Neural progenitor cell (in vitro differentiated cells): ENCODE measurements at regions not wholly inside any gene's neighbourhood (a gene's known extent, or its start where the extent isn't known, plus 50 kb on each side); places are given as distances from the start of the nearest gene placed in this dataset.

Experiments
- DNase-seq: peaks from one replicate; pipeline ENCODE4 v3.0.0-alpha.2; 2016; ENCODE audit warnings: low spot score
- H2AFZ ChIP-seq: fragments of 200-600 bp; sonication (generic); replicated peaks from 2 replicates; pipeline ENCODE4 v1.6.1; 2016; ENCODE audit warnings: antibody characterized with exemption
- H3F3A ChIP-seq: fragments of 200-600 bp; sonication (generic); 2 replicates; pipeline ENCODE4 v1.6.1; 2016; ENCODE audit warnings: antibody characterized with exemption, low read depth
- H3K27ac ChIP-seq: fragments of 200-600 bp; sonication (generic); 2 replicates; pipeline ENCODE4 v1.5.1; 2016; ENCODE audit warnings: mild to moderate bottlenecking
- H3K27me3 ChIP-seq: fragments of 200-600 bp; sonication (generic); 2 replicates; pipeline ENCODE4 v1.6.1; 2016; ENCODE audit warnings: mild to moderate bottlenecking, moderate library complexity
- H3K36me3 ChIP-seq: fragments of 200-600 bp; sonication (generic); 2 replicates; pipeline ENCODE4 v1.5.1; 2016
- H3K4me1 ChIP-seq: fragments of 200-600 bp; sonication (generic); 2 replicates; pipeline ENCODE4 v1.6.1; 2016; ENCODE audit warnings: mixed run types
- H3K4me2 ChIP-seq: fragments of 200-600 bp; sonication (generic); 2 replicates; pipeline ENCODE4 v1.6.1; 2016
- H3K4me3 ChIP-seq: fragments of 200-600 bp; sonication (generic); 2 replicates; pipeline ENCODE4 v1.5.1; 2016
- H3K79me2 ChIP-seq: fragments of 200-600 bp; sonication (generic); 2 replicates; pipeline ENCODE4 v1.6.1; 2016; ENCODE audit warnings: low read depth
- H3K9ac ChIP-seq: fragments of 200-600 bp; sonication (generic); 2 replicates; pipeline ENCODE4 v1.6.1; 2016
- H3K9me3 ChIP-seq: fragments of 200-600 bp; sonication (generic); 2 replicates; pipeline ENCODE4 v1.5.1; 2016; ENCODE audit warnings: low read depth
- H4K20me1 ChIP-seq: fragments of 200-600 bp; sonication (generic); 2 replicates; pipeline ENCODE4 v1.6.1; 2016; ENCODE audit warnings: low read depth
- H3K27ac Mint-ChIP-seq: 3 replicates; pipeline ENCODE4 v1.8.0; 2021; ENCODE audit warnings: mixed read lengths
- H3K27me3 Mint-ChIP-seq: 2 replicates; pipeline ENCODE4 v1.8.0; 2022; ENCODE audit warnings: low read depth, mild to moderate bottlenecking, inconsistent platforms, moderate library complexity, mixed read lengths; ENCODE audit not compliant: insufficient read depth
- H3K36me3 Mint-ChIP-seq: 3 replicates; pipeline ENCODE4 v1.8.0; 2021; ENCODE audit warnings: mixed read lengths
- H3K4me1 Mint-ChIP-seq: 3 replicates; pipeline ENCODE4 v1.8.0; 2021; ENCODE audit warnings: mixed read lengths
- H3K4me3 Mint-ChIP-seq: 3 replicates; pipeline ENCODE4 v1.8.0; 2021; ENCODE audit warnings: mild to moderate bottlenecking, moderate library complexity, mixed read lengths
- H3K9me3 Mint-ChIP-seq: 3 replicates; pipeline ENCODE4 v1.8.0; 2020; ENCODE audit warnings: mixed read lengths
- CTCF ChIP-seq: fragments of 200-600 bp; sonication (generic); IDR thresholded peaks from 2 replicates; pipeline ENCODE4 v1.5.1; 2017; ENCODE audit warnings: antibody characterized with exemption, mild to moderate bottlenecking
- EZH2 ChIP-seq: fragments of 200-600 bp; sonication (generic); IDR thresholded peaks from 2 replicates; pipeline ENCODE4 v1.6.1; 2017; ENCODE audit warnings: antibody characterized with exemption, mild to moderate bottlenecking, moderate library complexity
- EZH2phosphoT487 ChIP-seq: fragments of 200-600 bp; sonication (generic); IDR thresholded peaks from 2 replicates; pipeline ENCODE4 v1.6.1; 2017; ENCODE audit warnings: antibody characterized with exemption

GRCh38 chr7:152572101-152572500, 103.8 kb downstream of the XRCC2 start:
- DNase-seq, result no peak
- Mint-ChIP-seq H3K27me3 (peaks cover 3% of the 10 kb centered on the region), H3K4me3 (no peak overlapping the region), H3K27ac (no peak overlapping the region), H3K36me3 (no peaks in the 10 kb centered on the region), H3K9me3 (no peaks in the 10 kb centered on the region), H3K4me1 (peaks cover 10% of the 10 kb centered on the region)
- Histone ChIP-seq H3K27ac (no peak overlapping the region), H3K4me2 (no peak overlapping the region), H3K79me2 (no peaks in the 10 kb centered on the region), H2AFZ (no peak overlapping the region), H3K4me3 (no peak overlapping the region), H3K9ac (no peak overlapping the region), H3K9me3 (no peaks in the 10 kb centered on the region), H4K20me1 (no peaks in the 10 kb centered on the region), H3K27me3 (no peaks in the 10 kb centered on the region), H3K4me1 (no peaks in the 10 kb centered on the region), H3F3A (peaks cover 5% of the 10 kb centered on the region), H3K36me3 (no peaks in the 10 kb centered on the region)
- no peak for TF ChIP-seq EZH2phosphoT487
- no peak for TF ChIP-seq EZH2
- TF ChIP-seq CTCF, result no peak

GRCh38 chr7:152571068-152571467, 104.9 kb downstream of the XRCC2 start:
- no peak overlapping the region for H3K27ac Mint-ChIP-seq
- Histone ChIP-seq H3K4me1 (no peaks in the 10 kb centered on the region), H3F3A (peaks cover 9% of the 10 kb centered on the region), H3K27me3 (no peaks in the 10 kb centered on the region), H2AFZ (peak overlapping the region; percentile 82), H3K4me2 (no peak overlapping the region), H3K36me3 (no peaks in the 10 kb centered on the region), H3K4me3 (no peak overlapping the region), H3K9ac (no peak overlapping the region), H3K9me3 (no peaks in the 10 kb centered on the region), H3K79me2 (no peaks in the 10 kb centered on the region), H4K20me1 (no peaks in the 10 kb centered on the region), H3K27ac (no peak overlapping the region)
- H3K27me3 Mint-ChIP-seq, result peaks cover 6% of the 10 kb centered on the region
- no peaks in the 10 kb centered on the region for H3K9me3 Mint-ChIP-seq
- no peak for DNase-seq
- no peaks in the 10 kb centered on the region for H3K36me3 Mint-ChIP-seq
- H3K4me3 Mint-ChIP-seq, result no peak overlapping the region
- TF ChIP-seq EZH2 (no peak), EZH2phosphoT487 (no peak), CTCF (no peak)
- peaks cover 10% of the 10 kb centered on the region for H3K4me1 Mint-ChIP-seq

- Mint-ChIP-seq H3K4me1 (peaks cover 4% of the 10 kb centered on the region), H3K27ac (no peak overlapping the region), H3K27me3 (peaks cover 3% of the 10 kb centered on the region), H3K9me3 (no peaks in the 10 kb centered on the region), H3K4me3 (no peak overlapping the region), H3K36me3 (no peaks in the 10 kb centered on the region)
- no peak overlapping the region for H2AFZ ChIP-seq
- no peak overlapping the region for H3K4me2 ChIP-seq
- H3K27me3 ChIP-seq, result no peaks in the 10 kb centered on the region
- H3K4me1 ChIP-seq, result no peaks in the 10 kb centered on the region
- TF ChIP-seq EZH2phosphoT487, result no peak
- no peak for TF ChIP-seq CTCF
- no peak for TF ChIP-seq EZH2
- no peaks in the 10 kb centered on the region for H4K20me1 ChIP-seq
- H3K36me3 ChIP-seq, result no peaks in the 10 kb centered on the region
- no peaks in the 10 kb centered on the region for H3K79me2 ChIP-seq
- H3K9ac ChIP-seq, result no peak overlapping the region
- H3K27ac ChIP-seq, result no peak overlapping the region
- DNase-seq, result no peak
- peaks cover 9% of the 10 kb centered on the region for H3F3A ChIP-seq
- H3K4me3 ChIP-seq, result no peak overlapping the region
- no peaks in the 10 kb centered on the region for H3K9me3 ChIP-seq
Measured at GRCh38 chr7:152568972-152569371, 107.0 kb downstream of the XRCC2 start.

- Histone ChIP-seq H4K20me1 (no peaks in the 10 kb centered on the region), H3F3A (peaks cover 9% of the 10 kb centered on the region), H3K27me3 (no peaks in the 10 kb centered on the region), H3K79me2 (no peaks in the 10 kb centered on the region), H3K4me1 (no peaks in the 10 kb centered on the region), H3K4me2 (no peak overlapping the region), H3K27ac (no peak overlapping the region), H3K9me3 (no peaks in the 10 kb centered on the region), H3K36me3 (no peaks in the 10 kb centered on the region), H3K4me3 (no peak overlapping the region), H3K9ac (no peak overlapping the region), H2AFZ (peak overlapping the region; percentile 72)
- no peaks in the 10 kb centered on the region for H3K36me3 Mint-ChIP-seq
- no peak overlapping the region for H3K4me3 Mint-ChIP-seq
- H3K4me1 Mint-ChIP-seq, result peaks cover 4% of the 10 kb centered on the region
- H3K27me3 Mint-ChIP-seq, result peaks cover 5% of the 10 kb centered on the region
- DNase-seq, result no peak
- no peaks in the 10 kb centered on the region for H3K9me3 Mint-ChIP-seq
- H3K27ac Mint-ChIP-seq, result no peak overlapping the region
- TF ChIP-seq CTCF, result no peak
- no peak for TF ChIP-seq EZH2phosphoT487
- no peak for TF ChIP-seq EZH2
Measured at GRCh38 chr7:152565731-152566130, 110.2 kb downstream of the XRCC2 start.
